NCI-H2029 treated with DMSO at 0.1 percent for 48 hours (cell line): ENCODE measurements at regions not wholly inside any gene's neighbourhood (a gene's known extent, or its start where the extent isn't known, plus 50 kb on each side); places are given as distances from the start of the nearest gene placed in this dataset.
"Not testable (repeated sequence)": the region's sequence is repeated elsewhere in the genome, so short reads cannot be mapped to it uniquely, and the experiment has no call there.

Experiments used
- DNase-seq: peaks from one replicate; lab custom pipeline; 2025; lab: John Stamatoyannopoulos, UW

DNA sequence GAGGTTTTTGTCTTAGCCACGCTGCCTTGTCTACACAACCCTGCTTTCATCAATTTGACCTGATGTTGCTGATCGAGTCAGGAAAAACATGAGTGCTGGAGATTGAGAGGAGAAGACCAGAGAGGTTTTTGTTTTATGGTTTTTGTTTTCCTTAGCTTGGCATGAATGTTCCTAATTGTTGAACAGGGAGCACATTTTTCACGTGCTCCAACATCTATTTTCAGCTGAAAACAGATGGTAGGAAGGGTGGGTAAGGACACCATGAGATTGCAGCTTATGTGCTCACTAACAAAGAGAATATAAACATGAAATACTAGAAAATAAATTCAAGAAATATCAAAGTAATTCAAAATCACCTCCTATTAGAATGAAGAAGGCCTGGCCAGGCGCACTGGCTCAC is 79.9 kb upstream of the LMCD1 start:
- no peak for DNase-seq

GRCh38 chr3:8423307-8423706 is 78.3 kb upstream of the LMCD1 start:
- no peak for DNase-seq

- DNase-seq, result no peak
Measured at GRCh38 chr3:8424281-8424680, 77.3 kb upstream of the LMCD1 start.

- DNase-seq, result no peak
Measured at GRCh38 chr3:8436661-8437287, 64.8 kb upstream of the LMCD1 start.

DNA sequence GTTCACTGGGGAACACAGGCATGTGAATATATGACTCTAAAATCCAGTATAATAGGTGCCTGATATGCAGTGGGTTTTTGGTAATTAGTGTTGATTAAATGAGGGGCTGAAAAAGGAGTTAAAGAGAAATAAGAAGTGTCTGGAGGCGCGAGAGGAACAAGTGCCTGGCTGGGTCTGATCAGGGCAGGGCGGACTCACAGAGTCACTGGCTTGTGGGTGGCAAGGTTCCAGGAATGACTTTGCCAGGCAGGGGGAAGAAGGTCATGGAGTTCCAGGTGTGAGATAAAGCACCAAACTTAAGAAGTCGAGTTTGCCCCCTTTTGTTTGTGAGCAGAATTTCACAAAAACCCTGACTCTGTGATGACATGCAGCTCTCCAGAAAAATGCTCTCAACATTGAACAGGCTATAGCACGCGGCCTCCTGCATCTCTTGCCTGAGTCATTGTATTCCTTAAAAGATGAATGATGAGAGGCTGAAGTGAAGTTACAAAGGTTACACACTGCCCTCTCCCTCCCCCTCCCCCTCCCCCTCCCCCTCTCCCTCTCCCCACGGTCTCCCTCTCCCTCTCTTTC is 63.0 kb upstream of the LMCD1 start:
- DNase-seq, result no peak

- not testable (repeated sequence) for DNase-seq
Measured at GRCh38 chr3:8440142-8440541, 61.5 kb upstream of the LMCD1 start.

DNA sequence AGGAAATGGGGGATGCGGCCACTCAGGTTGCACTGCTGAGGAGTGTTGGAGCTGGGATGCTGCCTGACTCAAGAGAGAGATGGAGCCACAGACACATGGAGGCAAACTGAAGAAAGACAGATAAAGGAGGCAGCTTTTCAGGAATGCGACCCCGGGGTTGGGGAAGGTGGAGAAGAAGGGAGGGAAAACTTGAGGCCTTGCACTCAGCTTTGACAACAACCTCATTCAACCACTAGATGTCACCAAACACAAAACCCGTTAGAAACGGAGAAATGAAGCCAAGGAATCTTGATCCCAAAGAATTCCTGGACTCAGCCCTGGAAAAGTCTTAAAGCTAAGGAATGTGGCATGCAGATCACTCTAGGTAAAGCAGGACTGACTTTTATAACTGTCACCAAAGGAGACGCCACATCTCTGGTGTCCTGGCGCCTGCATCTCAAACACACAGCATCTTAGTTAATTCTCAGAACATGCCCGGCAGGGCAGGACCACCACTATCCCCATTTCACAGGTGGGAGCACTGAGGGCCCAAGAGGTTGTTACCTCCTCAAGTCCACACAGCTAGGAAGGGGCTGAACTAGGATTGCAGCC is 59.6 kb upstream of the LMCD1 start:
- peak; percentile 58 for DNase-seq

DNA sequence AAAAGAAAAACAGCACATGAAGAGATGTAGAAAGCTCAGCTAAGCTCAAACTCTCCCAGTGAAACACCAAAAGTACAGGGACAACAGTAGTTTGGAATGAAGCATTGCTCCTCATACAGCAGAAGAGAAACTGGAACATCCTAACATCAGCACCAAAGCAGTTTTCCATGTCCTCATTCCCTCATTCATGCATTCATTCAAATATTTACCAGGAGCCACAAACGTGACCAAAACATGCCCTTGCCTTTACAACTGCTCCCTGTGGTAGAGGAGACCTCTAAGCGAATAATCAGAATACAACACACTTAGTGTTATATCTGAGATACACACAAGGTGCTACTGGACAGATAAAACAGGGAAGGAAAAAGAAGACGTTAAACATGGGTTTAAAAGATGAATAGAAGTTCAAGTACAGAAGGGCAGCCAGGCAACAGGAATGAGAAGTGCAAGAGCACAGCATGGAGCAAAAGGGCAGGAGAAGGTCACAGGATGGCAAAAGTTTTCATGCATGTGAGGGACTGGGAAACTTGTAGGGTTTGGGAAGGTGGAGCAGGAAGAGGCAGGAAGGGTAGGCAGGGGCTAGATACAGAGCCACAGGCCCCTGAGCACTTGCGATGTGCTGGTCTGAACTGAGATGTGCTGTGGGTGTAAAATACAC is 58.5 kb upstream of the LMCD1 start:
- no peak for DNase-seq

- DNase-seq, result peak; percentile 97
Measured at GRCh38 chr3:8443829-8444791, 57.5 kb upstream of the LMCD1 start.

GRCh38 chr3:8444883-8445282 is 56.7 kb upstream of the LMCD1 start:
- no peak for DNase-seq

- DNase-seq, result no peak
Measured at GRCh38 chr3:8445861-8446260, 55.8 kb upstream of the LMCD1 start.

DNA sequence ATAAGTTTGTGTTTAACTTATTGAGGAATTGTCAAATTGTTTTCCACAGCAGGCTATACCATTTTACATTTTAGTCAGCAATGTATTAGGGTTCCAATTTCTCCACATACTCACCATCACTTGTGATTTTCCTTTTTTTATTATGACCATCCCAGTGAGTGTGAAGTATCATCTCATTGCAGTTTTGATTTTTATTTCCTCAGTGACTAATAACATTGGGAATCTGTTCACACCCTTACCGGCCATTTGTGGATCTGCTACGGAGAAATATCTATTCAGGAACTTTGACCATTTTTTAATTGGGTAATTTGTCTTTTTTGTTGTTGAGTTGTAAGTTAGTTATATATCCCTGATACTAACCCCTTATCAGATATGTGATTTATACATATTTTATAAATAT is 54.8 kb upstream of the LMCD1 start:
- no peak for DNase-seq

- no peak for DNase-seq
Measured at GRCh38 chr3:8450618-8451017, 51.0 kb upstream of the LMCD1 start.

DNA sequence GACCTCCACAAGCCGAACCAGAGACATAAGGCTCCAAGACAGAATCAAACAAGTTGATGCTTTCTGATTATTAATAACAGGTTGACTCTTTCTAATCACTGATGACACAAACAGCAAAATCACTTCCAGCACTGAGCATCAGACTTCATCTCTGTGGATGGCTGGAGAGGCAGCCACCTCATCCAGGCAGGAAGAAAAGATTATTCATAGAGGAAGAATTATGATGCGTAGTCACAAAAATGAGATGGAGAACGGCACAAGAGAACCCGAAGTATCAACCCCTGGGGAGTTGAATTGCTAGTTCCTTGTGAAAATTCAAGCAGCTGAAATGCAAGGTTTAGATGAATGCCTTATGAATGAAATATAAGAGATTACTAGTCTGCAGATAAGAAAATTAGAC is 49.9 kb upstream of the LMCD1 start:
- DNase-seq, result no peak
